MM.1S (cell line): ENCODE measurements at regions not wholly inside any gene's neighbourhood (a gene's known extent, or its start where the extent isn't known, plus 50 kb on each side); places are given as distances from the start of the nearest gene placed in this dataset.

Experiments used
- EZH2 ChIP-seq: fragments of 300-600 bp; sonication (generic); optimal IDR thresholded peaks from 2 replicates; pipeline ENCODE3; 2017; ENCODE audit warnings: low read depth, mild to moderate bottlenecking, antibody characterized with exemption, low read length, mixed read lengths
- EZH2phosphoT487 ChIP-seq: fragments of 300-600 bp; sonication (generic); IDR thresholded peaks from 2 replicates; pipeline ENCODE4 v1.6.1; 2018; ENCODE audit warnings: antibody characterized with exemption, low read length
- TF ChIP-seq, protein P1 (sequence below): fragments of 300-600 bp; sonication (generic); IDR thresholded peaks from 2 replicates; pipeline ENCODE4 v1.5.1; 2016; ENCODE audit warnings: antibody characterized with exemption, low read length, mixed read lengths

DNA sequence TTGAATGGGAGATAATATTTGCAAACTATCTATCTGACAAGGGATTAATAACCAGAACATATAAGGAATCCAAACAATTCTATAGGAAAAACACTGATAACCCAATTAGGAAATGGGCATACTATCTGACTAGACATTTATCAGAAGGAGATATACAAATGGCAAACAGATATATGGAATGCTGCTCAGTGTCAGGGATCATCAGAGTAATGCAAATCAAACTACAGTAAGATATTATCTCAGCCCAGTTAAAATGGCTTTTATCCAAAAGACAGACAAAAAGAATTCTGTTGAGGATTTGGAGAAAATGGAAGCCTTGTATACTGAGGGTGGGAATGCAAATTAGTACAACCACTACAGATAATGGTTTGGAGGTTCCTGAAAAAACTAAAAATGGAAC, 758.0 kb upstream of the B3GALT2 start:
- TF ChIP-seq, protein P1, sequence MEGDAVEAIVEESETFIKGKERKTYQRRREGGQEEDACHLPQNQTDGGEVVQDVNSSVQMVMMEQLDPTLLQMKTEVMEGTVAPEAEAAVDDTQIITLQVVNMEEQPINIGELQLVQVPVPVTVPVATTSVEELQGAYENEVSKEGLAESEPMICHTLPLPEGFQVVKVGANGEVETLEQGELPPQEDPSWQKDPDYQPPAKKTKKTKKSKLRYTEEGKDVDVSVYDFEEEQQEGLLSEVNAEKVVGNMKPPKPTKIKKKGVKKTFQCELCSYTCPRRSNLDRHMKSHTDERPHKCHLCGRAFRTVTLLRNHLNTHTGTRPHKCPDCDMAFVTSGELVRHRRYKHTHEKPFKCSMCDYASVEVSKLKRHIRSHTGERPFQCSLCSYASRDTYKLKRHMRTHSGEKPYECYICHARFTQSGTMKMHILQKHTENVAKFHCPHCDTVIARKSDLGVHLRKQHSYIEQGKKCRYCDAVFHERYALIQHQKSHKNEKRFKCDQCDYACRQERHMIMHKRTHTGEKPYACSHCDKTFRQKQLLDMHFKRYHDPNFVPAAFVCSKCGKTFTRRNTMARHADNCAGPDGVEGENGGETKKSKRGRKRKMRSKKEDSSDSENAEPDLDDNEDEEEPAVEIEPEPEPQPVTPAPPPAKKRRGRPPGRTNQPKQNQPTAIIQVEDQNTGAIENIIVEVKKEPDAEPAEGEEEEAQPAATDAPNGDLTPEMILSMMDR, result no peak
- no peak for TF ChIP-seq EZH2
- no peak for TF ChIP-seq EZH2phosphoT487
